GM18951 (cell line): ENCODE measurements at regions not wholly inside any gene's neighbourhood (a gene's known extent, or its start where the extent isn't known, plus 50 kb on each side); places are given as distances from the start of the nearest gene placed in this dataset.

Experiments used
- POLR2A ChIP-seq: IDR thresholded peaks from 4 replicates; pipeline ENCODE4 v1.6.1; 2011; ENCODE audit warnings: mild to moderate bottlenecking; ENCODE audit not compliant: insufficient read length, insufficient read depth; ENCODE audit errors: extremely low read depth
- in situ Hi-C: fragments of 300-500 bp; cut with MboI; formaldehyde crosslinking; loops from one replicate; pipeline ENCODE4 v1.12.0; 2022; ENCODE audit warnings: low sequenced_read_pairs, mixed read lengths, inconsistent platforms; ENCODE audit not compliant: unreplicated experiment

DNA sequence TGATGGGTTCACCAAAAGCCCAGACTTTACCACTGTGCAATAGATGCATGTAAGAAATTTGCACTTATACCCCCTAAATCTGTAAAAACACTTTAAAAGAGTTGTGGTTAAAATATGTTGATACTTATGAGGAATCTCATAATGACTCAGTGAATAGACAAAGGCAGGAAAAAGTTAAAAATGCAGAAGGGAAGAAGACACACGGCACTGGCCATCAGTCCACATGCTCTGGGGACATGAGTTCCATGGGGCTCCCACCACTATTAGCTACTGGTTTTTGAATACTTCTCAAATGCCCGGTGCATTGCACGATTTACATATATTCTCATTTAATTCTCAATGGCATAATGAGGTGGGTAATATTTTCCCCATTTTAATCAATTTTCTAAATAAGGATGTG lies 59.3 kb upstream of the BLID start:
- in situ Hi-C loops = no loop called here
- no peak for TF ChIP-seq POLR2A

GRCh38 chr11:122173587-122173986 lies 57.6 kb upstream of the BLID start:
- in situ Hi-C loops = no loop called here
- TF ChIP-seq POLR2A = no peak

DNA sequence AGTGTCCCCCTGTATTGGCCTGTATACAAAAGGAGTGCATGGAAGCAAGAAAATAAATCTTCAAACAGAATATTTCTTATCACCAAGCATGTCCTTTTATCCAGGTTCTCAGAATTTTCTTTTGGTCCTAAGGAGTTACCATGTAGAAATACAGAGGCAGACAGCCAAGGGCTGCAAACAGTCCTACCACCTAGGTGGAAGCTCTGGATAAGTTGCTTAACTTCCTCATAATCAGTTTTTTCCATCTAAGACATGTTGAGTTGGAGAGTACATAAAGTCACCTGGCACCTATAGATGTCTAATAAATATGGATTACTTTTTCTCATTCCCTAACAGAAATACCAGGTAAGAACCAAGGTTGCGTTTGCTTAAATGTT lies 57.0 kb upstream of the BLID start:
- no peak for TF ChIP-seq POLR2A
- in situ Hi-C loops = no loop called here

DNA sequence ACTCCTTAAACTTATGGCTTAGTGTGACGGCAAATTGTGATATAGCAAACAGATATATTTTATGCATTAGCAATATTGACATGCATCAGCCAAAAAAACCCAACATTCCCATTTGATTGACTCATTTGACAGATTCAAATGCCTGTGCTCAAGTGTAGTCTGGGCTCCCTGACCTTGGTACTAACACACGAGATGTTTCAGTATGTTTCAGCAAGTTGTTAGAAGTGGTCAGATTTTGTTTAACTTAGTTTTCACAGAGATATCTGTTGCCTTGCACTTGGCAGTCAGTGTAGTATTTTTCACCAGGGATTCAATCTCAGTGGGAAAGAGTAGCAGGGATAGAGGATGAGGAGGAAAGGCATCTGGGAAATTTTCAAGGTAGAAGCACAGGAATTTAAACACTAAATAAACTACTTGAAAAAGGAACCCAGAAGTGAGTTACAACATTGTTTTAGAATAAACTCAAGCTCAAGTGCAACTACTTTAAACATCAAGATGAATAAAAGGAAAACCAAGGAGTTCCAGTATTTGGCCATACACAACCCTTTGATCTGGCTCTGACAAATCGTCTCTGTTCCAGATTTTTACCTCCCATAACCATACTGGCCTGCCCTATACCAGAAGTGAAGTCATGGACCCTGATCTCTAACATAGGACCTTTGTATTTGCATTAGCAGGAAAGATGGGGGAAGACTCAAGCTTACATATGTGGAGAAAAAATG lies 56.5 kb upstream of the BLID start:
- no peak for TF ChIP-seq POLR2A
- in situ Hi-C loops = no loop called here

- TF ChIP-seq POLR2A = no peak
- in situ Hi-C loops = no loop called here
Measured at GRCh38 chr11:122170815-122171475, 54.9 kb upstream of the BLID start.

- in situ Hi-C loops = no loop called here
- no peak for TF ChIP-seq POLR2A
Measured at GRCh38 chr11:122168218-122168617, 52.2 kb upstream of the BLID start.

GRCh38 chr11:122167100-122167499 lies 51.1 kb upstream of the BLID start:
- TF ChIP-seq POLR2A = no peak
- in situ Hi-C loops = no loop called here

DNA sequence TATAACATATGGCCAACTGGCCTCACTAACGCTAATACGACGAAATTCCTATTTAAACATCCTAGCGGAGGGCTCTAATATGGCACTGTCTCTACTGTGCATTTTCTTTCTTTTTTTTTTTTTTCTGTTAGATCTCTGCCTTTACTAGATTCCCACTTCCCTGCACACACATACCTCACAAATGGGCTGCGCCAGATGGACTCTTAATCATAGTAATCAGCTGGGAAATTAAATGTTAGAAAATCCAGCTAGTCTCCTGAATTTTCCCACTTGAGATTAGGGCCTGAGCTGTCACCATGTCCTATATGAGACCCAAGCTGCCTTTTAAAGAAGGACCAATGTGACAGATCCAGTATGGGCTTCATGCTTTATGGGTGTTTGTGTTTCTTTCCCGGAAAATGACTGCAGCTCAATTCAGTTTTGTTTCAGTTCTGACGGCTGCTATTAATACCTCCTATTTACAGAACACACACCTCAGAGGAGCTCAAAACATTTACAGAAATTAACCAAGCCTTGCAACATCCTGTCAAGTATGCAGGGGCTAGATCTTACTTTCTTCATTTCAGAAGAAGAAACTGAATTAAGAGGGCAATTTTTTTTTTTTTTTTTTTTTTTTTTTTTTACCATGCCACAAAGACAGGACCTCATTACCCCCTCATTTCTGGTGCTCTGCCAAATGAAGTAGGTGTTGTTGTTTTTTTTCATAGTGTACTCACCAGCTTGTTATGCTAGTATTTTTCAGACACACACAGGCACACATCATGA lies 49.8 kb upstream of the BLID start:
- in situ Hi-C loops = no loop called here
- no peak for TF ChIP-seq POLR2A
